Frontal cortex (tissue), 1 donor: ENCODE measurements at regions not wholly inside any gene's neighbourhood (a gene's known extent, or its start where the extent isn't known, plus 50 kb on each side); places are given as distances from the start of the nearest gene placed in this dataset.

Source experiments
- small RNA-seq: library from RNA; depleted of rRNA; stranded (forward); fragments of <200 nt; gene quantifications from one replicate; pipeline ENCODE3, GENCODE V24; 2014

Small RNA genes in the stretch of these regions (small RNA-seq; reads per million reads assigned to genes)
- 0.08 reads per million for gene RPS20P10
